NT2/D1 (cell line): ENCODE measurements at regions not wholly inside any gene's neighbourhood (a gene's known extent, or its start where the extent isn't known, plus 50 kb on each side); places are given as distances from the start of the nearest gene placed in this dataset.

Experiments used
- DNase-seq: peaks from one replicate; pipeline ENCODE4 v3.0.0-alpha.2; 2011; ENCODE audit warnings: low read depth, low spot score
- H3K27me3 ChIP-seq: 2 replicates; pipeline ENCODE4 v1.6.0; 2011; ENCODE audit warnings: mild to moderate bottlenecking; ENCODE audit not compliant: insufficient read length, insufficient read depth
- H3K36me3 ChIP-seq: 2 replicates; pipeline ENCODE4 v1.6.1; 2011; ENCODE audit warnings: mild to moderate bottlenecking, low read length, mixed read lengths; ENCODE audit not compliant: insufficient read depth, insufficient read length
- H3K4me1 ChIP-seq: 2 replicates; pipeline ENCODE4 v1.5.1; 2011; ENCODE audit not compliant: insufficient read depth, insufficient read length
- H3K4me3 ChIP-seq: 2 replicates; pipeline ENCODE4 v1.5.1; 2011; ENCODE audit warnings: low read depth; ENCODE audit not compliant: insufficient read length
- H3K9ac ChIP-seq: 2 replicates; pipeline ENCODE4 v1.6.0; 2011; ENCODE audit warnings: low read depth; ENCODE audit not compliant: insufficient read length
- H3K9me3 ChIP-seq: 2 replicates; pipeline ENCODE4 v1.5.1; 2011; ENCODE audit warnings: mild to moderate bottlenecking, low read length; ENCODE audit not compliant: insufficient read depth
- SUZ12 ChIP-seq: IDR thresholded peaks from 2 replicates; pipeline ENCODE4 v1.6.1; 2011; ENCODE audit not compliant: insufficient read length, insufficient read depth; ENCODE audit errors: extremely low read depth
- YY1 ChIP-seq: IDR thresholded peaks from 2 replicates; pipeline ENCODE4 v1.6.1; 2011; ENCODE audit not compliant: insufficient read length, insufficient read depth
- ZNF274 ChIP-seq: IDR thresholded peaks from 2 replicates; pipeline ENCODE4 v1.6.1; 2011; ENCODE audit warnings: mild to moderate bottlenecking, low read depth, low read length

- no peak for DNase-seq
- no peaks in the 10 kb centered on the region for H3K9me3 ChIP-seq
- H3K27me3 ChIP-seq = no peaks in the 10 kb centered on the region
- H3K4me3 ChIP-seq = no peak overlapping the region
- TF ChIP-seq ZNF274 (no peak), YY1 (no peak), SUZ12 (no peak)
- H3K4me1 ChIP-seq = peaks cover 9% of the 10 kb centered on the region
- H3K36me3 ChIP-seq = no peaks in the 10 kb centered on the region
- H3K9ac ChIP-seq = no peak overlapping the region
These were observed 92.5 kb upstream of the MED13L start for GRCh38 chr12:116370004-116370404.

- Histone ChIP-seq H3K9ac (no peak overlapping the region), H3K4me1 (peaks cover 17% of the 10 kb centered on the region), H3K27me3 (no peaks in the 10 kb centered on the region), H3K9me3 (no peaks in the 10 kb centered on the region), H3K36me3 (no peaks in the 10 kb centered on the region), H3K4me3 (no peak overlapping the region)
- no peak for DNase-seq
- no peak for TF ChIP-seq ZNF274
- TF ChIP-seq YY1 = no peak
- no peak for TF ChIP-seq SUZ12
These were observed 93.5 kb upstream of the MED13L start for GRCh38 chr12:116370886-116371580.

- Histone ChIP-seq H3K4me1 (peaks cover 18% of the 10 kb centered on the region), H3K27me3 (no peaks in the 10 kb centered on the region), H3K9ac (no peak overlapping the region), H3K4me3 (no peak overlapping the region), H3K36me3 (no peaks in the 10 kb centered on the region), H3K9me3 (no peaks in the 10 kb centered on the region)
- no peak for DNase-seq
- TF ChIP-seq YY1 = no peak
- TF ChIP-seq ZNF274 = no peak
- TF ChIP-seq SUZ12 = no peak
These were observed 95.3 kb upstream of the MED13L start for GRCh38 chr12:116372815-116373214.

- no peak overlapping the region for H3K9ac ChIP-seq
- no peaks in the 10 kb centered on the region for H3K36me3 ChIP-seq
- H3K9me3 ChIP-seq = no peaks in the 10 kb centered on the region
- no peak for DNase-seq
- H3K4me3 ChIP-seq = no peak overlapping the region
- peaks cover 18% of the 10 kb centered on the region for H3K4me1 ChIP-seq
- TF ChIP-seq ZNF274 (no peak), SUZ12 (no peak), YY1 (no peak)
- H3K27me3 ChIP-seq = no peaks in the 10 kb centered on the region
These were observed 96.2 kb upstream of the MED13L start for GRCh38 chr12:116373572-116374206.

GRCh38 chr12:116374207-116374606 lies 96.7 kb upstream of the MED13L start:
- no peaks in the 10 kb centered on the region for H3K36me3 ChIP-seq
- no peaks in the 10 kb centered on the region for H3K27me3 ChIP-seq
- no peak overlapping the region for H3K4me3 ChIP-seq
- peaks cover 18% of the 10 kb centered on the region for H3K4me1 ChIP-seq
- no peak overlapping the region for H3K9ac ChIP-seq
- TF ChIP-seq ZNF274 = no peak
- no peak for TF ChIP-seq SUZ12
- TF ChIP-seq YY1 = no peak
- no peak for DNase-seq
- H3K9me3 ChIP-seq = no peaks in the 10 kb centered on the region

- no peaks in the 10 kb centered on the region for H3K36me3 ChIP-seq
- no peak overlapping the region for H3K9ac ChIP-seq
- H3K4me3 ChIP-seq = no peak overlapping the region
- H3K9me3 ChIP-seq = no peaks in the 10 kb centered on the region
- no peak for TF ChIP-seq SUZ12
- TF ChIP-seq YY1 = no peak
- no peak for TF ChIP-seq ZNF274
- no peak for DNase-seq
- H3K27me3 ChIP-seq = no peaks in the 10 kb centered on the region
- H3K4me1 ChIP-seq = peaks cover 16% of the 10 kb centered on the region
These were observed 97.9 kb upstream of the MED13L start for GRCh38 chr12:116375278-116375842.
